Thyroid gland (tissue), 4 donors: ENCODE measurements at regions not wholly inside any gene's neighbourhood (a gene's known extent, or its start where the extent isn't known, plus 50 kb on each side); places are given as distances from the start of the nearest gene placed in this dataset.
"Not testable (repeated sequence)": the region's sequence is repeated elsewhere in the genome, so short reads cannot be mapped to it uniquely, and the experiment has no call there.

Source experiments
- DNase-seq, 2 donors: peaks; one replicate each; pipeline ENCODE4 v3.0.0-alpha.2; 2019
- H3K27ac ChIP-seq, 3 donors: fragments of 200-600 bp; sonication (generic); 1 replicate in 2 of 3; 2 replicates in 1 of 3; pipeline ENCODE4 v1.5.1; 2016 to 2019; ENCODE audit warnings: mild to moderate bottlenecking in 1 of 3, moderate library complexity in 1 of 3
- H3K27me3 ChIP-seq: fragments of 200-600 bp; sonication (generic); one replicate; pipeline ENCODE4 v1.5.1; 2019
- H3K36me3 ChIP-seq, 2 donors: fragments of 200-600 bp; sonication (generic); one replicate each; pipeline ENCODE4 v1.5.1; 2016 to 2019
- H3K4me1 ChIP-seq, 2 donors: fragments of 200-600 bp; sonication (generic); one replicate each; pipeline ENCODE4 v1.5.1; 2017 to 2019
- H3K4me3 ChIP-seq, 3 donors: fragments of 200-600 bp; sonication (generic); replicated peaks in 1 of 3; 1 replicate in 2 of 3; 2 replicates in 1 of 3; pipeline ENCODE4 v1.5.1; 2016; ENCODE audit warnings: mild to moderate bottlenecking in 1 of 3
- H3K9me3 ChIP-seq: fragments of 200-600 bp; sonication (generic); one replicate; pipeline ENCODE4 v1.5.1; 2017
- POLR2A ChIP-seq, 2 donors: fragments of 450-650 bp; IDR thresholded peaks; one replicate each; pipeline ENCODE4 v1.6.1; 2017; ENCODE audit warnings: antibody characterized with exemption in 2 of 2, mild to moderate bottlenecking in 2 of 2, moderate library complexity in 1 of 2
- WGBS, 2 donors: methylation state at CpG; one replicate each; pipeline ENCODE4 v1.1.5; 2017; 5-methylcytosine and 5-hydroxymethylcytosine counted together
- intact Hi-C: fragments of 100-400 bp; cut with DNase I; formaldehyde crosslinking; loops from one replicate; pipeline ENCODE4 v1.15.1; 2023
- TF ChIP-seq, protein P1 (sequence below), 6 experiments: fragments of 200-600 bp in 3 of 6; fragments of 450-650 bp in 3 of 6; sonication (generic) in 3 of 6; IDR thresholded peaks; one replicate each; pipeline ENCODE4 v1.5.1; 2016 to 2019; ENCODE audit warnings: antibody characterized with exemption in 6 of 6, mild to moderate bottlenecking in 2 of 6, inconsistent platforms in 1 of 6, moderate library complexity in 1 of 6

GRCh38 chr11:3454844-3455243 is 75.9 kb upstream of the ZNF195 start:
- H3K4me3 ChIP-seq, H3K27ac ChIP-seq, H3K9me3 ChIP-seq, H3K36me3 ChIP-seq, intact Hi-C loops, H3K27me3 ChIP-seq: not testable (repeated sequence)
- TF ChIP-seq, protein P1, sequence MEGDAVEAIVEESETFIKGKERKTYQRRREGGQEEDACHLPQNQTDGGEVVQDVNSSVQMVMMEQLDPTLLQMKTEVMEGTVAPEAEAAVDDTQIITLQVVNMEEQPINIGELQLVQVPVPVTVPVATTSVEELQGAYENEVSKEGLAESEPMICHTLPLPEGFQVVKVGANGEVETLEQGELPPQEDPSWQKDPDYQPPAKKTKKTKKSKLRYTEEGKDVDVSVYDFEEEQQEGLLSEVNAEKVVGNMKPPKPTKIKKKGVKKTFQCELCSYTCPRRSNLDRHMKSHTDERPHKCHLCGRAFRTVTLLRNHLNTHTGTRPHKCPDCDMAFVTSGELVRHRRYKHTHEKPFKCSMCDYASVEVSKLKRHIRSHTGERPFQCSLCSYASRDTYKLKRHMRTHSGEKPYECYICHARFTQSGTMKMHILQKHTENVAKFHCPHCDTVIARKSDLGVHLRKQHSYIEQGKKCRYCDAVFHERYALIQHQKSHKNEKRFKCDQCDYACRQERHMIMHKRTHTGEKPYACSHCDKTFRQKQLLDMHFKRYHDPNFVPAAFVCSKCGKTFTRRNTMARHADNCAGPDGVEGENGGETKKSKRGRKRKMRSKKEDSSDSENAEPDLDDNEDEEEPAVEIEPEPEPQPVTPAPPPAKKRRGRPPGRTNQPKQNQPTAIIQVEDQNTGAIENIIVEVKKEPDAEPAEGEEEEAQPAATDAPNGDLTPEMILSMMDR (IDR thresholded peaks at IDR 0.05), result peak; percentile 55 to 93 (median 80)
- peaks cover 13% of the 10 kb centered on the region in 2 donors for H3K4me1 ChIP-seq
- peak; percentile 68 for DNase-seq
- WGBS, 2 donors, result 0 to 2% methylated on average over 15 to 16 of the region's 16 CpGs

GRCh38 chr11:3453596-3454256 is 74.8 kb upstream of the ZNF195 start:
- H3K4me3 ChIP-seq, H3K27me3 ChIP-seq, H3K9me3 ChIP-seq, H3K36me3 ChIP-seq, intact Hi-C loops: not testable (repeated sequence)
- peak in 1 of 2 donors; percentile 40 for DNase-seq
- Histone ChIP-seq H3K27ac (peak overlapping the region in 1 of 3 donors; percentile 5), H3K4me1 (peaks cover 13% of the 10 kb centered on the region in 2 donors)
- 24 to 50% methylated on average over 8 to 9 of the region's 9 CpGs for WGBS, 2 donors

DNA sequence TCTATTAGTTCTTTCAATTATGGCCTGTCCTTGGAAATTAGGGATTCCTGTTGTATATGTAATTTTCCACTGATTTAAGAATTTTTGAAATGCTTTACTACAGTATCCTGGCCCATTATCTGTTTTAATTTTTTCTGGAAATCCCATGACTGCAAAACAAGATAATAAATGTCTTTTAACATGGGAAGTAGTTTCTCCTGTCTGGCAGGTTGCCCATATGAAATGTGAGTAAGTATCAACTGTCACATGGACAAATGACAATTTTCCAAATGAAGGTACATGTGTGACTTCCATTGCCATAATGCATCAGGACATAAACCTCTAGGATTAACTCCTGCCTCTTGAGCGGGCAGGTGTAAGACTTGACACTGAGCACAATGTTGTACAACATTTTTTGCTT is 71.9 kb upstream of the ZNF195 start:
- intact Hi-C loops, DNase-seq, H3K27ac ChIP-seq, H3K9me3 ChIP-seq, H3K4me3 ChIP-seq, H3K27me3 ChIP-seq, H3K36me3 ChIP-seq: not testable (repeated sequence)
- WGBS, 2 donors, result 88 to 96% methylated on average over 1 of the region's 1 CpG
- peaks cover 13% of the 10 kb centered on the region in 2 donors for H3K4me1 ChIP-seq

- DNase-seq, H3K27ac ChIP-seq, H3K36me3 ChIP-seq, H3K4me3 ChIP-seq, intact Hi-C loops, H3K27me3 ChIP-seq, H3K9me3 ChIP-seq: not testable (repeated sequence)
- H3K4me1 ChIP-seq, result peaks cover 0 to 13% of the 10 kb centered on the region in 2 donors
- 85 to 93% methylated on average over 3 of the region's 3 CpGs for WGBS, 2 donors
Measured at GRCh38 chr11:3445535-3445934, 66.6 kb upstream of the ZNF195 start.

DNA sequence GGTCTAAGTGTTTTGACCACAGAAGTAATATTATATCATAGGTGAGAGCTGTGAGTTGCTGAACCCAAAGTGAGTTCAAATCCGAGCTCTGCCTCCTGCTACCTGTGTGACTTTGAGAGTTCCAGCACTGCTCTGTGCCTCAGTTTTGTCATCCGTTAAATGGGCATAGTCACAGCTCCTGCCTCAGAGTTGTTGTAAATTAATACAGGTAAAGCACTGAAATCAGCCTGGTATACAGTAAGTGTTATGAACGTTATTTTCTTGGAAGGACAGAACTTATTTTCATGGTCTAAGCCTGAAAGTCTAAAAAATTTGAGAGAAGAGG is 65.4 kb upstream of the ZNF195 start:
- DNase-seq, H3K9me3 ChIP-seq, H3K27me3 ChIP-seq, H3K4me3 ChIP-seq, H3K36me3 ChIP-seq, intact Hi-C loops: not testable (repeated sequence)
- Histone ChIP-seq H3K27ac (peak overlapping the region in 1 of 3 donors; percentile 5), H3K4me1 (peaks cover 0 to 13% of the 10 kb centered on the region in 2 donors)
- WGBS, 2 donors, result 85 to 91% methylated on average over 3 of the region's 3 CpGs

- H3K9me3 ChIP-seq, H3K4me3 ChIP-seq, H3K27me3 ChIP-seq, H3K36me3 ChIP-seq, intact Hi-C loops: not testable (repeated sequence)
- peak; percentile 31 to 49 for DNase-seq
- Histone ChIP-seq H3K27ac (peak overlapping the region in 1 of 3 donors; percentile 5), H3K4me1 (peaks cover 0 to 13% of the 10 kb centered on the region in 2 donors)
- WGBS, 2 donors, result 9 to 10% methylated on average over 15 to 16 of the region's 16 CpGs
Measured at GRCh38 chr11:3443700-3444419, 64.9 kb upstream of the ZNF195 start.

GRCh38 chr11:3437441-3437840 is 58.5 kb upstream of the ZNF195 start:
- H3K36me3 ChIP-seq, H3K4me1 ChIP-seq, intact Hi-C loops, H3K9me3 ChIP-seq, H3K27ac ChIP-seq, H3K27me3 ChIP-seq, DNase-seq, H3K4me3 ChIP-seq: not testable (repeated sequence)
- WGBS, 2 donors, result 81 to 89% methylated on average over 14 of the region's 14 CpGs

- Histone ChIP-seq H3K9me3 (no peaks in the 10 kb centered on the region), H3K27me3 (no peaks in the 10 kb centered on the region), H3K4me3 (no peak overlapping the region), H3K36me3 (no peaks in the 10 kb centered on the region), H3K27ac (no peak overlapping the region), H3K4me1 (no peaks in the 10 kb centered on the region)
- DNase-seq, result no peak
- 91 to 92% methylated on average over 21 to 24 of the region's 28 CpGs for WGBS, 2 donors
- intact Hi-C loops, result no loop called here
- TF ChIP-seq, protein P1 (IDR thresholded peaks at IDR 0.05), result no peak
- TF ChIP-seq POLR2A (IDR thresholded peaks at IDR 0.05), result no peak
Measured at GRCh38 chr11:3434976-3435375, 56.0 kb upstream of the ZNF195 start.

GRCh38 chr11:3429191-3429590 is 50.2 kb upstream of the ZNF195 start:
- H3K36me3 ChIP-seq, DNase-seq, H3K27ac ChIP-seq, intact Hi-C loops, H3K4me3 ChIP-seq, H3K9me3 ChIP-seq, H3K27me3 ChIP-seq, H3K4me1 ChIP-seq: not testable (repeated sequence)
- WGBS, 2 donors, result 9 to 23% methylated on average over 6 of the region's 6 CpGs
